ENCODE measurements at regions not wholly inside any gene's neighbourhood (a gene's known extent, or its start where the extent isn't known, plus 50 kb on each side); places are given as distances from the start of the nearest gene placed in this dataset.

GRCh38 chr5:82985763-82986162 is 91.4 kb downstream of the TMEM167A start:
- TF ChIP-seq CTCF (IDR thresholded peaks at IDR 0.05; ENCODE audit: low read depth, low read length) (no peak), EZH2phosphoT487 (IDR thresholded peaks at IDR 0.05; ENCODE audit: low read depth) (no peak)
